TTC549 (cell line): ENCODE measurements at regions not wholly inside any gene's neighbourhood (a gene's known extent, or its start where the extent isn't known, plus 50 kb on each side); places are given as distances from the start of the nearest gene placed in this dataset.
"Not testable (repeated sequence)": the region's sequence is repeated elsewhere in the genome, so short reads cannot be mapped to it uniquely, and the experiment has no call there.

ENCODE experiments used
- FAIRE-seq: peaks from 2 replicates; lab custom pipeline; 2012; peaks lifted over from hg19 to GRCh38; lab: Jason Lieb, UNC

DNA sequence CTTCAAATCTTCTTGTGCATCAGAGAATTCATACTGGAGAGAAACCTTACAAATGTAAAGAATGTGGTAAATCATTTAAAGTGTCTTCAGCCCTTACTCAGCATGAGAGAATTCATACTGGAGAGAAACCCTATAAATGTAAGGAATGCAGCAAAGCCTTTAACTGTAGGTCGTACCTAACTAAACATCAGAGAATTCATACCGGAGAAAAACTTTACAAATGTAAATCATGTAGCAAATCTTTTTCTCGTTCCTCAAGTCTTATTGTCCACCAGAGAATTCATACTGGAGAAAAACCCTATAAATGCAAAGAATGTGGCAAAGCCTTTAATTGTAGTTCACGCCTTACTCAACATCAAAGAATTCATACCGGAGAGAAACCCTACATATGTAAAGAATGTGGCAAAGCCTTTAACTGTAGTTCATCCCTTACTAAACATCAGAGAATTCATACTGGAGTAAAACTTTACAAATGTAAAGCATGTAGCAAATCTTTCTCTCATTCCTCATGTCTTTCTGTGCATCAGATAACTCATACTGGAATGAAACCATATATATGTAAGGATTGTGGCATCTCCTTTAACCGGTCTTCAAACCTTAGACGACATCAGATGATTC is 118.5 kb upstream of the ZNF267 start:
- no peak for FAIRE-seq

DNA sequence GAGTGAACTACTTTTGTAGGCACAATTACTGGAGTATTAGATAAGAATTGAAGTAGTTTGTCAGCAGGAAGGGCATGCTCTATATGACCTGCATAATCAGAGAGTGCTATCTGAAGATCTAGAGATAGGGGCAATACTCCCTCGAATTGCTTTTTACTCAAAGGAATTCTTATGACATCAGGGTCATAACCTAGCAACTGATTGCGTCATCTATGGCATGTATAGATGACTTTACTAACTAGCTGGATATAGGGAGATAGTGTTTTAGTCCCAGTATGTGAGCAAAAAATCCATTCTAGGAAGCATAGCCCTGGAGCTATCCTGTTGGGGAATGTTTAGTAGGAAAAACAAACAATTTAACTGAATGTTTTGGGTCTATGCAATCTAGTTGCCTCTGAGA is 109.5 kb upstream of the ZNF267 start:
- FAIRE-seq: no peak

DNA sequence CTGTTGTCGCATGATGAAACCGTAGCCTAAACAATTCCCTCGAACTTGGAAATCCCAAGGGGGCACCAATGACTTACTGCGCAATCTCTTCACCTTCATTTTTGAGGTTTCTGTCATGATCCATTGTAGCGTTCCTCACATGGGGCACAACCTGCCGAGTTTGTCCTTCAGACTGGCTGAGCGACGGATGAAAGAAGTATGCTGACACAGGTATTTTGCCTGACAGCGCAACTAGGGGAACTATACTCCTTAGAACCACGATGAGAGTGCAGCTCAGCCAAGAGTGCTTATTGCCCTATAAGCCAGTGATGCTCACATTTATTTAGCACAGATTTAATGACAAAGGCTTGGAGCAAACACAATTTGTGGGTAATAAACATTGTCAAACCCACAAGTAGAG is 106.3 kb upstream of the ZNF267 start:
- no peak for FAIRE-seq

DNA sequence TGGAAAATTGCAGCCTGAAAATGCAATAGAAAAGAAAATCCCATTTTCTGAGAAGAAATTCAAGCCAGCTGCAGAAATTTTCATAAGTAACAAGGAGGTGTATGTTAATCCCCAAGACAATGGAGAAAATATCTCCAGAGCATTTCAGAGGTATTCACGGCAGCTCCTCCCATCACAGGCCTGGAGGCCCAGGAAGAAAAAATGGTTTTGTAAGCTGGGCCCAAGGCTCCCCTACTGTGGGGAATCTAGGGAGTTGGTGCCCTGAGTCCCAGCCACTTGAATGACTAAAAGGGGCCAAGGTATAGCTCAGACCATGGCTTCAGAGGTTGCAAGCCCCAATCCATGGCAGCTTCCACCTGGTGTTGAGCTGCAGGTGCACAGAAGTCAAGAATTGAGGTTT is 93.3 kb upstream of the ZNF267 start:
- no peak for FAIRE-seq

DNA sequence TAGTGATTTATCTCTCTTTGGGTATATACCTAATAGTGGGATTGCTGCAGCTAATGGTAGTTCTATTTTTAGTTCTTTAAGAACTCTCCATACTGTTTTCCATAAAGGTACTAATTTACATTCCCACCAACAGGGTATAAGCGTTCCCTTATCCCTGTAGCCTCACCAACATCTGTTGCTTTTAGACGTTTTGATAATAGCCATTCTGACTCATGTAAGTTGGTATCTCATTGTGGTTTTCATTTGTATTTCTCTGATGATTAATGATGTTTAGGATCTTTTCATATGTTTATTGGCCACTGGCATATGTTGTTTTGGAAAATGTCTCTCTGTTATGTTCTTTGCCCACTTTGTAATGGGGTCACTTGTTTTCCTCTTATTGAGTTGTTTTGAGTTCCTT is 88.5 kb upstream of the ZNF267 start:
- no peak for FAIRE-seq

DNA sequence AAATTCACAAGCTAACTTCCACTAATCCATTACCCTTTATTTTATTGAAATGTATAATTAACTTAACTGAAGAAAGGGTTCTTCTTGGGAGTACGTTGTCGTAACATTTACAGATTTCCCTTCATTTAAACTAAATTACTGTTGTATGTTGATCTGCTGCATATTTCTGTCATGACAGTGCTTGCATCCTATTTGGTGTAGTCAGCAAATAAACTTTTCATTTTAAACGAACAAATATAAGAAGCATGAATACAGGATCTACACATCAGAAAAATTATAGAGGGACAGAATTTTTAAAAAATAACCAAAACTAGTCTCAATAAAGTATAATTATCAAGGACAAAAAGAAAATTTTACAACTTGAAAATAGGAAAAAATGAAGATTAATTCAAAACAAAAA is 66.5 kb upstream of the ZNF267 start:
- FAIRE-seq: no peak

DNA sequence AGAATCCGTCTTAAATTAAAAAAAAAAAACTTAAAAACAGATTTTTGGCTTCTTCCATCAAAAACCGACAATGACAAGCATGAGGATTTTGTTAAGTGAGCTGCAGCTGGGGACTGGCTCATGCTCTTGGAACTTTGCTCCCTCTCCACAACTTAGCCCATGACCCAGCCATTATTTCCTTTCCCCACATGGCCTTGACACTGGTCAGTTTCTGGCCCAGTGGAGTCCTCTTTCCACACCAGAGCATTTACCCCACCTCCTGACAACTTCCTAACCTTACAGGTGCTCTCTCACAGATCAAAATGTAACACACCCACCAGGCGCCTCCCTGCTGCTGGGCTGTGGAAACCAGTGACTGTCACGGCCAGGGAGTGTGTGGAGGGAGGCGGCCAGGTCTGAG is 62.7 kb upstream of the ZNF267 start:
- no peak for FAIRE-seq

DNA sequence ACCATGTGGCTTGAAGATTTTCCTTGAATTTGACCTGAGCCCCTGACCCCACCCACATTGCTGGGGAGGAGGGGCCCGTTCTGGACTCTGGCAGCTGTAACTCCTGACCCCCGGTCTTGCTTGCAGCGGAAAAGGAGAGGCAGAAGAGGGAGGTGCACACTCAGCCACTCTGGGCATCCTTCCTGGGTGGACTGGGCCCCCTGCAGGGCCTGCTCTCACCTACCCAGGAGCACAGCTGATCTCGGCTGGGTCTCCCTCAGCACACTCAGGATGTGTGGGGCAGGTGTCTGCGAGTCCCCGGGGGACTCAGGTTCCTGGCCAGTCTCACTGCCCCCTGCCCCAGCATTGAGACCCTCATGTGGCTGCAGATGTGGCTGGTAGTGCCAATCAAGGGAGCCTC is 57.5 kb upstream of the ZNF267 start:
- FAIRE-seq: not testable (repeated sequence)

DNA sequence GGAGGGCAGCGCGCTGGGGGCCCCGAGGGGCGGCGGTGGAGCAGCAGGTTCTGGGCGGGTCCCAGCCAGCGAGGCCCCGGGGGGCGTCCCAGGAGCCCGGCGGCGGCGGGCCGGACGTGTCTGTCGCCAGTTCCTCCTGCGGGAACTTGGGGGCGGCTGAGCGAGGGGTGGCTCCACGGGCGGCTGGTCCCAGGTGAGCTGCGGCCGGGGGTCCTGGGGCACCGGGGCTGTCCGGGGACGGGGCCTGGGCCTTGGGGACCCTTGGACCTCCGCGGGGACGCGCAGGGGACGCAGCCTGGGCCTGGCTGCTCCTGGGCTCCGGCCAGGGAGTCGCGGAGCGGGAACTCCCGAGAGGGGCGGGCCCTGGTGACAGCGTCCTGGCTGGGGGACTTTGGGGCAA is 54.2 kb upstream of the ZNF267 start:
- no peak for FAIRE-seq

DNA sequence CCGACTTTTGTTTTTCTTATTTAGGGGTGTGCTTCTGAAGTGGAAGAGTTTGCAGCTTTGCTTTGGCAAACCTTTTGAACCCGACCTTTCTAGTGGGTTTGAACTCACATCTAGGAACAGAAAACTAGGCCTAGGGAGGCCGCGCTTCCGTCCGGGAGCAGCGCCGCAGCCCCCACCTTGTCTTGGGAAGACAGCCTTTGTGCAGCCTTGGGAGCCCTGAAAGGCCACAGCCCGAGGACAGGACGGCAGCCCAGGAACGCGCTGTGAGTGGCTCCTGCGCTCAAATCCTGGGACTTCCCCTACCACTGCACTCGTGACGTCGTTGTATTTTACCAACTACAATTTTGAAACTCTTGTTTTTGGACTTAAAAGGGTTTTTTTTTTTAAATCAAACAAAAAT is 53.7 kb upstream of the ZNF267 start:
- FAIRE-seq: no peak
